ENCODE measurements at regions not wholly inside any gene's neighbourhood (a gene's known extent, or its start where the extent isn't known, plus 50 kb on each side); places are given as distances from the start of the nearest gene placed in this dataset.

DNA sequence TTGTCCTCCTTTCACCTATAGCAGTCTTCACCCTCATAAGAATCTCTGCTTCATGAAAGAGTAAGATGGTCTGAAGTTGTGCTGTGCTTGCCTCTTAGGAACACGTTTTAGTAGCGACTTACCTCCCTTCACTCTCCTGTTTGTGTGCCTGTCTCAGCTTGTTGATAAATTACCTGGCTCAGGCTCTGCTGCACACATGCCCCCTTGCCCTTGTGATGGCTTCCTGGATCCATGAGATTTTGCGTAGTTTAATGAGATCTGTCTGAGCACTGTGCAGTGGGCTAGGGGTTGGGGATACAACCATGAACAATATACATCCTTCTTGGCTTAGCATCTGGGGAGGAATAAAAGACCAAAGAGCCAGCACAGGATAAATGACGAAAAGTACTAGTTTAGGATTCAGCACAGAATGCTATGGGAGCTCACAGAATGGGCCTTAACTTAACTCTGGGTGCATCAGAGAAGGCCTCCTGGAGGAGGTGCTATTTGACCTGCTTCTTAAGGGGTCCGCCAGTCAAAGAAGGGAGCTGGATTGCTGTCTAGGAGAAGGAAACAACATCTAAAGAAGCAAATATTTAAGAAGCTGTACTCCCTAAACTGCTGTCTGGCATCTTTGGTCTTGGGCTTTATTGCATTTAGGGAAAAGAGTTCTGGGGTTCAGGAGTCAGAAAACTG, 175.7 kb upstream of the PLXNA2 start:
- no peak overlapping the region for H3K4me3 ChIP-seq
- H3K27ac ChIP-seq (replicated peaks in 1 of 4): no peak overlapping the region
- no peak for DNase-seq (ENCODE audit: extremely low spot score)
- no peaks in the 10 kb centered on the region for H3K36me3 ChIP-seq
- no peaks in the 10 kb centered on the region for H3K27me3 ChIP-seq
- intact Hi-C loops (cut with DNase I): no loop called here
- H3K4me1 ChIP-seq: no peaks in the 10 kb centered on the region
- WGBS: 76% methylated on average over 5 of the region's 5 CpGs
- TF ChIP-seq EP300 (IDR thresholded peaks at IDR 0.05) (no peak), CTCF (IDR thresholded peaks at IDR 0.05) (no peak), POLR2AphosphoS5 (IDR thresholded peaks at IDR 0.05) (no peak), POLR2A (IDR thresholded peaks at IDR 0.05; ENCODE audit: low read depth) (no peak)
- H3K9me3 ChIP-seq: peaks cover 0 to 9% (median 0%) of the 10 kb centered on the region in 4 donors

GRCh38 chr1:208420696-208421095, 176.5 kb upstream of the PLXNA2 start:
- WGBS: 90% methylated on average over 1 of the region's 1 CpG
- no peak for TF ChIP-seq CTCF (IDR thresholded peaks at IDR 0.05)
- no peak for TF ChIP-seq POLR2A (IDR thresholded peaks at IDR 0.05; ENCODE audit: low read depth)
- TF ChIP-seq POLR2AphosphoS5 (IDR thresholded peaks at IDR 0.05): no peak
- TF ChIP-seq EP300 (IDR thresholded peaks at IDR 0.05): no peak
- DNase-seq (ENCODE audit: extremely low spot score): no peak
- intact Hi-C loops (cut with DNase I): no loop called here
- H3K4me3 ChIP-seq: no peak overlapping the region
- no peaks in the 10 kb centered on the region for H3K27me3 ChIP-seq
- no peaks in the 10 kb centered on the region for H3K36me3 ChIP-seq
- peaks cover 0 to 9% (median 0%) of the 10 kb centered on the region in 4 donors for H3K9me3 ChIP-seq
- no peak overlapping the region for H3K27ac ChIP-seq (replicated peaks in 1 of 4)
- no peaks in the 10 kb centered on the region for H3K4me1 ChIP-seq

GRCh38 chr1:208421486-208421885, 177.3 kb upstream of the PLXNA2 start:
- WGBS: 77% methylated on average over 4 of the region's 4 CpGs
- no peaks in the 10 kb centered on the region for H3K27me3 ChIP-seq
- intact Hi-C loops (cut with DNase I): no loop called here
- no peak overlapping the region for H3K4me3 ChIP-seq
- no peak overlapping the region for H3K27ac ChIP-seq (replicated peaks in 1 of 4)
- H3K36me3 ChIP-seq: no peaks in the 10 kb centered on the region
- no peak for TF ChIP-seq POLR2A (IDR thresholded peaks at IDR 0.05; ENCODE audit: low read depth)
- TF ChIP-seq POLR2AphosphoS5 (IDR thresholded peaks at IDR 0.05): no peak
- no peak for TF ChIP-seq EP300 (IDR thresholded peaks at IDR 0.05)
- TF ChIP-seq CTCF (IDR thresholded peaks at IDR 0.05): no peak
- no peak for DNase-seq (ENCODE audit: extremely low spot score)
- no peaks in the 10 kb centered on the region for H3K4me1 ChIP-seq
- H3K9me3 ChIP-seq: peaks cover 0 to 9% (median 0%) of the 10 kb centered on the region in 4 donors

DNA sequence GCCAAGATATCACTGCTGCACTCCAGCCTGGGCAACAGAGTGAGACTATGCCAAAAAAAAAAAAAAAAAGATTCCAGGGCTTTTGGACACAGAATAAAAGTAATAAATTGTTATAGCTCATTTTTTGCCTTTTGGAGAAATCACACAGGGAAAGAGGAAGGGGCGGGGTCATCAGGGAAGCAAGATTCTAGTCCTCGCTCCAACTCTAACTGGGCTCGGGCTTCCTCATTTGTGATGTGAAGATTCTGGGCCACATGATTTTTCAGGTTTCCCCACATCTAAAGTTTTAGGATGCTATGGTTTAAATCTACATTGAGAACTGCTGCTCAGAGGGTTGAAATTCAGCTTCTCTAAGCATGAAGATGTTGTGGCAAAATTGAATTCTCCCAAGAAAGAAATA, 179.3 kb upstream of the PLXNA2 start:
- no peak overlapping the region for H3K27ac ChIP-seq (replicated peaks in 1 of 4)
- peaks cover 0 to 9% (median 0%) of the 10 kb centered on the region in 4 donors for H3K9me3 ChIP-seq
- no peak overlapping the region for H3K4me3 ChIP-seq
- intact Hi-C loops (cut with DNase I): no loop called here
- no peaks in the 10 kb centered on the region for H3K27me3 ChIP-seq
- 60% methylated on average over 3 of the region's 3 CpGs for WGBS
- H3K4me1 ChIP-seq: no peaks in the 10 kb centered on the region
- no peak for TF ChIP-seq EP300 (IDR thresholded peaks at IDR 0.05)
- TF ChIP-seq CTCF (IDR thresholded peaks at IDR 0.05): no peak
- TF ChIP-seq POLR2A (IDR thresholded peaks at IDR 0.05; ENCODE audit: low read depth): no peak
- TF ChIP-seq POLR2AphosphoS5 (IDR thresholded peaks at IDR 0.05): no peak
- no peak for DNase-seq (ENCODE audit: extremely low spot score)
- no peaks in the 10 kb centered on the region for H3K36me3 ChIP-seq

DNA sequence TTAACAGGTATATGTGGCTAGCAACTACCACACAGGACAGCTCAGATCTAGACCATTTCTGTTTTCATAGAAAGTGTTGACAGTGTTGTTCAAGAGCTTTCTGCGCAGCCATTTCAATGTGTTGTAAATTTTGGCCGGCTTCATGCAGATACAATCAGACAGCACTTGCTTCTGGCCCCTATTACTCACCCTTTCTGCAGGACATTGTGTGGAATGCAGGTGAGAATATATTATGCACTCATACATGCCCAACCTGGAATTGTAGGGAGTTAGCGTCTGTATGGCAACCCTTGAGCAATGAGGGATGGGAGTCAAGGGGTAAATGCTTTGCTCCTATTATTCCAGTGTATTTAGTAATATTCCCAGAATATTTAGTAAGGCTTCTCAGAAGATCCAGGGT, 180.9 kb upstream of the PLXNA2 start:
- Histone ChIP-seq H3K36me3 (no peaks in the 10 kb centered on the region), H3K27me3 (no peaks in the 10 kb centered on the region), H3K4me3 (no peak overlapping the region), H3K4me1 (no peaks in the 10 kb centered on the region), H3K9me3 (peaks cover 0 to 9% (median 0%) of the 10 kb centered on the region in 4 donors), H3K27ac (replicated peaks in 1 of 4) (no peak overlapping the region)
- WGBS: 95% methylated on average over 3 of the region's 3 CpGs
- no peak for TF ChIP-seq EP300 (IDR thresholded peaks at IDR 0.05)
- TF ChIP-seq CTCF (IDR thresholded peaks at IDR 0.05): no peak
- TF ChIP-seq POLR2A (IDR thresholded peaks at IDR 0.05; ENCODE audit: low read depth): no peak
- no peak for TF ChIP-seq POLR2AphosphoS5 (IDR thresholded peaks at IDR 0.05)
- DNase-seq (ENCODE audit: extremely low spot score): no peak
- intact Hi-C loops (cut with DNase I): no loop called here
